Duodenal mucosa (tissue), 2 donors: ENCODE measurements at regions not wholly inside any gene's neighbourhood (a gene's known extent, or its start where the extent isn't known, plus 50 kb on each side); places are given as distances from the start of the nearest gene placed in this dataset.
"Not testable (repeated sequence)": the region's sequence is repeated elsewhere in the genome, so short reads cannot be mapped to it uniquely, and the experiment has no call there.

ENCODE experiments used
- H3K27ac ChIP-seq: one replicate; pipeline ENCODE4 v1.7.0; 2013; ENCODE audit warnings: low read depth, low read length
- H3K27me3 ChIP-seq, 2 donors: one replicate each; pipeline ENCODE4 v1.7.0; 2013; ENCODE audit warnings: low read length in 2 of 2, control low read depth in 1 of 2; ENCODE audit not compliant: insufficient read depth in 2 of 2, control insufficient read depth in 1 of 2
- H3K36me3 ChIP-seq, 2 donors: one replicate each; pipeline ENCODE4 v1.7.0; 2013; ENCODE audit warnings: low read length in 2 of 2, control low read depth in 1 of 2; ENCODE audit not compliant: insufficient read depth in 2 of 2, control insufficient read depth in 1 of 2
- H3K4me1 ChIP-seq, 2 donors: one replicate each; pipeline ENCODE4 v1.7.0; 2013; ENCODE audit warnings: low read length in 2 of 2, control low read depth in 1 of 2; ENCODE audit not compliant: insufficient read depth in 2 of 2, control insufficient read depth in 1 of 2
- H3K4me3 ChIP-seq, 2 donors: one replicate each; pipeline ENCODE4 v1.7.0; 2013; ENCODE audit warnings: low read length in 2 of 2, low read depth in 1 of 2
- H3K9ac ChIP-seq, 2 donors: one replicate each; pipeline ENCODE4 v1.7.0; 2013; ENCODE audit warnings: low read length in 2 of 2, low read depth in 1 of 2
- H3K9me3 ChIP-seq, 2 donors: one replicate each; pipeline ENCODE4 v1.7.0; 2013; ENCODE audit warnings: low read length in 2 of 2, control low read depth in 1 of 2; ENCODE audit not compliant: control insufficient read depth in 1 of 2

DNA sequence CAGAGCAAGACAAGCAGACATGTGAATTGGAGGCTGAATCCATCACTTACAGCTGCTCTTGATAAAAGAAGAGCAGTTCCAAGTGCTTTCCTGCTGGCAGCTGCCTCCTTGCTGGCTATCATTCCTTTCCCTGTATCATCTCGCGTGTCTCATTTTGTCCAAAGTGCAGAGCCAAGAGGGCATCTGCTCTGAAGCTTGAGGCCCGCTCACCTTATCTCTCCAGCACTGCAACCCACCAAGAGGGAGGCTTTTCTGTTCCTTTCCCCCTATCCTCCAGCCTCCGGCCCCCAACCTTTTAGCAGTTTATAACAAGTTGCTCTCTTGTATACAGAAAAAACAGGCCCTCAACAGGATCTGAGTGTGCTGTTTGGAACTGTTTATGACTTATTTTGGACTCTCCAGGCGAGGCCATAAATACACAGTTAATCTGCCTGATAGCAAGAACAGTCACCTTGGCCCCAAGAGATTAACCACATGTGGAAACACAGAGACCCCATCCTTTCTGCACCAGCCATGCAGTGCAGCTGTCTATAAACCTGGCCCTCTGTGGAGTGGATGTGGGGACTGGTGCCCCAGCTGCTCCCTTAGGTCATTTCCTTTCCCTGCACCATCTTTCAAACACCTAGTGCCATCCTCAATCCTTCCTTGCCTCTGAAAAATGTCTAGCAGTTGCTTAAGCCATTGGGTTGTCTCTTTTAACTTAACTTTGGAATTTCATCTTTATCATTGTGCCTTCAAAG lies 172.5 kb upstream of the FERMT1 start:
- Histone ChIP-seq H3K4me1 (no peaks in the 10 kb centered on the region), H3K9ac (no peak overlapping the region), H3K27me3 (no peaks in the 10 kb centered on the region), H3K27ac (no peak overlapping the region), H3K4me3 (no peak overlapping the region), H3K36me3 (no peaks in the 10 kb centered on the region), H3K9me3 (no peaks in the 10 kb centered on the region)

DNA sequence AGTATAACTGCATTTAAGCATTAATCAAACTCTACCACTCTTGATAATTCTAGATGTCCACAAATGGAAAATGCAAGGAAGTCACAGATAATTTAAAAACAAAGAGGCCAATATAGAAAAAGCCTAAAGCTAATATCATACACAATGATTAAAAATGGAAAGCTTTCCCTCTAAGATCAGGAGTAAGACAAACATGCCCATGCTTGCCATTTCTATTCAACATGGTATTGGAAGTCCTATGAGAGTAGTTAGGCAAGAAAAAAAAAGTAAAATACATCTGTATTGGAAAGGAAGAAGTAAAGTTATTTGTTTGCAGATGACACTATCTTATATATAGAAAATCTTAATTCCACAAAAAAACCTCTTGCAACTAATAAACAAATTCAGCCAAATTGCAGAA lies 164.6 kb upstream of the FERMT1 start:
- Histone ChIP-seq H3K4me3 (no peak overlapping the region), H3K27ac (no peak overlapping the region), H3K27me3 (no peaks in the 10 kb centered on the region), H3K4me1 (no peaks in the 10 kb centered on the region), H3K9ac (no peak overlapping the region), H3K9me3 (peaks cover 0 to 3% of the 10 kb centered on the region in 2 donors), H3K36me3 (no peaks in the 10 kb centered on the region)

DNA sequence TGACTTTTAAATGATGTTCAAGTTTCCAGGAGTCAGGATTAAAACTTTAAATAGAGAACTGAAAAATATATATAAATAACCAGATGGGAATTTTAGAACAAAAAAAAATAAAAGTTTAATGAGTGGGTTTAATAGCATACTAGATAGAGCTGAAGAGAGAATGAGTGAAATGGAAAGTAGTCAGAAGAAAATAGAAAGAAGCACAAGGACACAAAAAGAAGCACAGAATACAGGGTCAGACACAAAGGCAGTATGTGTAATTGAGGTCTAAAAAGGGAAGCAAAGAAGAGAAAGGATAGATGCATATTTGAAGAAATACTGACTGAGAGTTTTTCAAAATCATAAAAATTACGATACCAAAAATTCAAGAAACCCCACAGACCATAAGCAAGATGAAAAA lies 159.8 kb upstream of the FERMT1 start:
- H3K36me3 ChIP-seq, result no peaks in the 10 kb centered on the region
- no peak overlapping the region for H3K9ac ChIP-seq
- H3K4me1 ChIP-seq, result no peaks in the 10 kb centered on the region
- H3K27me3 ChIP-seq, result no peaks in the 10 kb centered on the region
- H3K4me3 ChIP-seq, result no peak overlapping the region
- no peaks in the 10 kb centered on the region for H3K9me3 ChIP-seq
- H3K27ac ChIP-seq, result no peak overlapping the region

DNA sequence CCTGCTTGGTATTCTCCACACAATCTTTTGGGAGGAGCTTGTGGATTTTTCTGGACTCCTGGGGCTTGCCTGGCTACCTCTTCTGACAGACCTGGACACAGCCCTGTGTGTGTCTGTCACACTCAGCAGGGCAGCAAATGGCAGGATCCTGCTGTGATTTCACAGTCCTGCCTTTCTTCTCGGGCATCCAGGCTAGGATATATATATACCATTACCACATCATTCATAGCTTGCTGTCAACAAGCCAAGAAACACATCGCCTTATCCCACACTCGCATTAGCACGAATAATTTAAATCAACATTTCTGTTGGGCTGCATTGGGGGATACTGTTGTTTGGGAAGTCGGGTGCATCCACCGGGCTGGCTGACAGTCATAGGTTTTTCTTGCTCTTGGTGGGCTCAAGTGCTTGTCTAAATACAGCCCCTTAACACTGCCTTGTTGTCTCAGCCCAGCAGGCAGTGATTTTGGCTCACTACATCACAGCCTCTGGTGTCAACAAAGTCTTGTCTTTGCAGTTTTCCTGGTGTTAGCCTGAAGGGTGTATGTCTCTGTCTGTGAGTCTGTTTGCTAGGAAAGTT lies 154.9 kb upstream of the FERMT1 start:
- H3K27me3 ChIP-seq, result no peaks in the 10 kb centered on the region
- H3K4me3 ChIP-seq, result no peak overlapping the region
- H3K4me1 ChIP-seq, result no peaks in the 10 kb centered on the region
- no peak overlapping the region for H3K9ac ChIP-seq
- no peaks in the 10 kb centered on the region for H3K9me3 ChIP-seq
- H3K27ac ChIP-seq, result no peak overlapping the region
- no peaks in the 10 kb centered on the region for H3K36me3 ChIP-seq

DNA sequence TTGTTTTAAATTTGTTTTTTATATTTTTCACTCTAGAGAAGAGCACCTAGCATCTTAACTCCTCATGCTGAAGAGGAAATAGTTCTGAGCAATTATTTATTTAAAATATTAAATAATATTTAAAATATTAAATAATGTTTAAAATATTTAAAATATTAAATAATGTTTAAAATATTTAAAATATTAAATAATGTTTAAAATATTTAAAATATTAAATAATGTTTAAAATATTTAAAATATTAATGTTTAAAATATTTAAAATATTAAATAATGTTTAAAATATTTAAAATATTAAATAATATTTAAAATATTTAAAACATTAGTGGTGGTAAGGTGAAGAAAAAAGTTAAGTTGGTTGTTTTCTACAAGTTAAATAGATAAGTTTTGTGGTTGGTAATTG lies 147.6 kb upstream of the FERMT1 start:
- H3K9me3 ChIP-seq, H3K4me1 ChIP-seq, H3K9ac ChIP-seq, H3K4me3 ChIP-seq, H3K27me3 ChIP-seq, H3K36me3 ChIP-seq, H3K27ac ChIP-seq: not testable (repeated sequence)

DNA sequence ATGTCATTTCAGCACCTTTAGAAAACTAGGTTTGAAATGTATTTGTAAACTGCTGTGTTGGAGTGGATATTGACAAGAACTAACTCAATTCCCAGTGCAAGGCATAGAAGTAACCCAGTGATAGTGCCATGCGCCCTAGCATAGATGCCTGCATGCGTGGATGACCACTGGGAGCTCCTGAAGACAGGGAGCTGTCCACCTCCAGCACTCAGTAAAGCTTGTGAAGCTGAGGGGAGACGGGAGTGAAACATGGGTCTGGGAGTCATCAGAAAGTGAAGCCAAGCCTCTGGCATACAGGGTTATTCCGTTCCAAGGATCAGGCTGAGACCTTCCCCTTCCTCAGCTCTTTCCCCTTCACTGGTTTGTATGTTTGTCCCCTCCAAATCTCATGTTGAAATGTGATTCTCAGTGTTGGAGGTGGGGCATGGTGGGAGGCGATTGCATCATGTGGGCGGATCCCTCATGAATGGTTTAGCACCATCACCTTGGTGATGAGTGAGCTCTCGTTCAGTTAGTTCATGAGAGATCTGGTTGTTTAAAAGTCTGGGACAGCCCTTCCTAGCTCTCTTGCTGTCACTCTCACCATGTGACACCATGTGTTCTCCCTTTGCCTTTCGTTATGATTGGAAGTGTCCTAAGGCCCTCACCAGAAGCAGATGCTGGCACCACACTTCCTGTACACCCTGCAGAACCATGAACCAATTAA lies 146.5 kb upstream of the FERMT1 start:
- no peaks in the 10 kb centered on the region for H3K9me3 ChIP-seq
- no peaks in the 10 kb centered on the region for H3K36me3 ChIP-seq
- no peaks in the 10 kb centered on the region for H3K4me1 ChIP-seq
- no peaks in the 10 kb centered on the region for H3K27me3 ChIP-seq
- no peak overlapping the region for H3K4me3 ChIP-seq
- H3K27ac ChIP-seq, result no peak overlapping the region
- no peak overlapping the region for H3K9ac ChIP-seq

DNA sequence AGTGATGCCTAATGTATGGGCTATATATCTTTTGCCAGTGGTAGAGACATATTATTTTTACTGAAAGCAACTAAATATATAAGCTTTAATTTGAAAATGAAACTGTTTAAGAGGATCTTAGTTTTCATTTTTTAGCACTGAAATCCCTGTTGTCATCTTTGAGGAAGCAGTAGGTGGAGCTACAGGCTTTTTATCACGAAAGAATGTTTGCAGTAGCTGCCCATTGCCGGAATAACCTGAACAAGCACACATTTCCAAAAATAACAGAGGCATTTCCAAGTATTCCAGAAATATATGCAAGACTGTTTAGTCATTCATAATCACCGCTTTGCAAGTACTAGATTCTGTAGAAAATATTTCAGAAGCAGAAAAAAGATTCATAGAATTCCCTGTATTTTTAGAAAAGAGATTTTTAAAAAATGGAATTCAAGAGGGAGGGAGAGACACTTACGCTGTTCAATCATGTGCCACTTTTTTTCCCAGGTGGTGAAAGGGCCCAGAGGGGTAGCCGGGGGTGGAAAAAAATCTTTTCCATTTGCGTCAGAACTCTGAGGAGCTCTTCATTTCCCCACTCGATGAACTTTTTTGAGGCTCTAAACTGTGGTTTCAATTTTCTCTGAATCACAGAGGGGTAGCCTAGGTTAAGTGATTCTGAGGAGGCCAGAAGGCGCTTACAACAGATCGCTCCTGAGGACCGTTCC lies 142.5 kb upstream of the FERMT1 start:
- no peak overlapping the region for H3K4me3 ChIP-seq

DNA sequence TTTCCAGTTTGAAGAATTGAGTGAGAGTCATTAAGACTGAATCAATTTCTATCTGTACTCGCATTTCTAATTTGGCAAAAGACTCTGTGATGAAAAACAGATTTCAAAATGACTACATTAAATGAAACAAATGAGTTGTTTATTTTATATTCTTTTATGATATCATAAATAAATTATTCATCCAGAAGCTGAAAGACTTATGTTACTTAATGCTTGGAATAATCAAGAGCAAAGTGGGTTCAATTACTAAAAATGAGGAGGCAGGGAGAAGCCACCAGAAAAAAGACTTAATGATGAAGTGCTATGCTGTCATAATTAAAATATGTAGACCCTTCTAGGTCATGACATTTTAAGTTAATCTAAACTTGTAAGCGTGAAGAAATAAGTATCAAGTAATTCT lies 130.6 kb upstream of the FERMT1 start:
- Histone ChIP-seq H3K4me3 (no peak overlapping the region), H3K27me3 (no peaks in the 10 kb centered on the region), H3K36me3 (no peaks in the 10 kb centered on the region), H3K27ac (no peak overlapping the region), H3K9ac (no peak overlapping the region), H3K4me1 (no peaks in the 10 kb centered on the region), H3K9me3 (no peaks in the 10 kb centered on the region)

More for the DNA sequence above, 142.5 kb upstream of the FERMT1 start:
- no peaks in the 10 kb centered on the region for H3K36me3 ChIP-seq
- no peaks in the 10 kb centered on the region for H3K4me1 ChIP-seq
- H3K9me3 ChIP-seq, result no peaks in the 10 kb centered on the region
- H3K27me3 ChIP-seq, result no peaks in the 10 kb centered on the region
- no peak overlapping the region for H3K9ac ChIP-seq
- H3K27ac ChIP-seq, result no peak overlapping the region

DNA sequence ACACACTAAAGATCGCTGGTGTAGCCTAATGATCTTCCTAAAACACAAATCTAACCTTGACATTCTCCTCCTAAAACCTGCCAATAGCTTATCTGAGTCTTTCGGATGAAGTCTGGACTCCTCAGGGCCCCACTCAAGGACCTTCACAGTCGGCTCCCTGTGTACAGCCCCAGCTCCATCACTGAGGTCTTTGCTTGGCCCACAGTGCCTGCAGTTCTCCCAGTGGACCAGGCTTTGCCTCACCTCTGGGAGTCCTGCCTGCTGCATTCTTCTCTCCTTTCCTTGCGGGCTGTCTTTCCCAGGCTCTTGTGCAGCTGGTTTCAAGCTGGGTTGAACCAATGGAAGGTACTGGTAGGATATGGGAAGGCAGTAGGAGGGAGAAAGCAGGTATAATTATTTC lies 122.6 kb upstream of the FERMT1 start:
- H3K4me1 ChIP-seq, result no peaks in the 10 kb centered on the region
- no peaks in the 10 kb centered on the region for H3K36me3 ChIP-seq
- no peak overlapping the region for H3K9ac ChIP-seq
- H3K27me3 ChIP-seq, result no peaks in the 10 kb centered on the region
- no peak overlapping the region for H3K4me3 ChIP-seq
- H3K9me3 ChIP-seq, result no peaks in the 10 kb centered on the region
- no peak overlapping the region for H3K27ac ChIP-seq

DNA sequence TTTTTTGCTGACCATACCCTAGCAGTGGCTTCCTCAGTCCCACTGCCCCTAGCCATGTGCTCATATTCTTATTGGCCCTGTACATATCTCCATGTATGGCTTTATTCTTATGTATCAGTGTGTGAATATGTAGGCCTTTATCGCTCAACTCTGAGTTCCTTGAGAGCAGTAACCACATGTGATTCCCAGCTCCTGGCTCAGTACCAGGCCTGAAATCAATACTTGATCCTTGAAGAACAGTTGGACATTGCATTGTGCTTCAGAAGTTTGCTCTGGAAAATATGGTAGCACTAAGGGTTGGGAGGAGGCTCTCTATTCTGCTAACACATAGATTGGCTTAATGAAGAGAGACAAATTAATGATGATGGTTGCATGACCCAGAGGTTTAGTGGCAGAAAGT lies 118.8 kb upstream of the FERMT1 start:
- Histone ChIP-seq H3K27ac (no peak overlapping the region), H3K4me1 (peaks cover 0 to 3% of the 10 kb centered on the region in 2 donors), H3K36me3 (no peaks in the 10 kb centered on the region), H3K9ac (no peak overlapping the region), H3K4me3 (no peak overlapping the region), H3K27me3 (no peaks in the 10 kb centered on the region), H3K9me3 (no peaks in the 10 kb centered on the region)
